WERI-Rb-1 (cell line): ENCODE measurements at regions not wholly inside any gene's neighbourhood (a gene's known extent, or its start where the extent isn't known, plus 50 kb on each side); places are given as distances from the start of the nearest gene placed in this dataset.

Source experiments
- DNase-seq: peaks from one replicate; pipeline ENCODE4 v3.0.0-alpha.2; 2020
- H3K27ac ChIP-seq: fragments of 250-450 bp; sonication (Bioruptor Pico); 2 replicates; pipeline ENCODE4 v1.5.1; 2020; ENCODE audit warnings: mild to moderate bottlenecking, moderate library complexity
- H3K27me3 ChIP-seq: fragments of 250-450 bp; sonication (Bioruptor Pico); 2 replicates; pipeline ENCODE4 v1.5.1; 2021; ENCODE audit warnings: mild to moderate bottlenecking, low read depth, moderate library complexity; ENCODE audit not compliant: insufficient read depth, severe bottlenecking
- H3K36me3 ChIP-seq: fragments of 250-450 bp; sonication (Bioruptor Pico); 2 replicates; pipeline ENCODE4 v1.5.1; 2020; ENCODE audit warnings: mild to moderate bottlenecking, moderate library complexity
- H3K4me3 ChIP-seq: 2 replicates; pipeline ENCODE4 v1.5.1; 2011; ENCODE audit warnings: low read depth, mild to moderate bottlenecking, control low read depth, low read length
- H3K9me3 ChIP-seq: fragments of 250-450 bp; sonication (Bioruptor Pico); 2 replicates; pipeline ENCODE4 v1.5.1; 2021; ENCODE audit warnings: mild to moderate bottlenecking, moderate library complexity; ENCODE audit not compliant: severe bottlenecking
- CTCF ChIP-seq: IDR thresholded peaks from 2 replicates; pipeline ENCODE4 v1.5.1; 2011; ENCODE audit warnings: low read depth, mild to moderate bottlenecking, control low read depth, inconsistent platforms, low read length

- Histone ChIP-seq H3K27me3 (no peaks in the 10 kb centered on the region), H3K36me3 (no peaks in the 10 kb centered on the region), H3K9me3 (no peaks in the 10 kb centered on the region), H3K4me3 (no peak overlapping the region), H3K27ac (no peak overlapping the region)
- no peak for TF ChIP-seq CTCF
- no peak for DNase-seq
These were observed 253.9 kb downstream of the AHR start for GRCh38 chr7:17552373-17552772.

- Histone ChIP-seq H3K27me3 (no peaks in the 10 kb centered on the region), H3K9me3 (no peaks in the 10 kb centered on the region), H3K4me3 (no peak overlapping the region), H3K36me3 (no peaks in the 10 kb centered on the region), H3K27ac (no peak overlapping the region)
- no peak for TF ChIP-seq CTCF
- no peak for DNase-seq
These were observed 254.5 kb downstream of the AHR start for GRCh38 chr7:17552952-17553351.

GRCh38 chr7:17554341-17555015 is 256.0 kb downstream of the AHR start:
- no peak overlapping the region for H3K27ac ChIP-seq
- no peaks in the 10 kb centered on the region for H3K9me3 ChIP-seq
- no peak for TF ChIP-seq CTCF
- no peak overlapping the region for H3K4me3 ChIP-seq
- H3K27me3 ChIP-seq: no peaks in the 10 kb centered on the region
- no peak for DNase-seq
- no peaks in the 10 kb centered on the region for H3K36me3 ChIP-seq

- Histone ChIP-seq H3K4me3 (no peak overlapping the region), H3K36me3 (no peaks in the 10 kb centered on the region), H3K27me3 (no peaks in the 10 kb centered on the region), H3K27ac (no peak overlapping the region), H3K9me3 (no peaks in the 10 kb centered on the region)
- TF ChIP-seq CTCF: no peak
- no peak for DNase-seq
These were observed 257.9 kb downstream of the AHR start for GRCh38 chr7:17556247-17556956.

GRCh38 chr7:17557251-17557671 is 258.8 kb downstream of the AHR start:
- no peak overlapping the region for H3K4me3 ChIP-seq
- no peak overlapping the region for H3K27ac ChIP-seq
- no peak for TF ChIP-seq CTCF
- no peaks in the 10 kb centered on the region for H3K9me3 ChIP-seq
- no peak for DNase-seq
- H3K36me3 ChIP-seq: no peaks in the 10 kb centered on the region
- H3K27me3 ChIP-seq: no peaks in the 10 kb centered on the region
